ENCODE measurements at regions not wholly inside any gene's neighbourhood (a gene's known extent, or its start where the extent isn't known, plus 50 kb on each side); places are given as distances from the start of the nearest gene placed in this dataset.

DNA sequence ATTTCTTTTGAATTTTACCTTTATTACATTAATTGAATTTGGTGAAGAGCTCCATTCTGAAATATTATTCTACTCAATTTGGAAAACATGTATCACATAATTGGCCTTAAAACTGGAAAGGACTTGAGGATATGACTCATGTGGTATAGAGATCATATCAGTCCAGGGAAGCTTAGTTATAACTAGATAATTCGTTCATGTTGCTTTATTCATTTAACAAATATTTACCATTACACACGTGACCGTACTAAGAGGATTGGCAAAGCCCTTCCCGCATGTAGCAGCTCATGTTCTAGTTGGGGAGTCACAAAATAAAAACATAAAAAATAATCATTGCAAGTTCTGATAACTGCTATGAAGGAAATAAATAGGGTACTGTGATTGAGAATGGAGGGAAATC, 1816.5 kb downstream of the MAT2B start:
- TF ChIP-seq, protein P1, sequence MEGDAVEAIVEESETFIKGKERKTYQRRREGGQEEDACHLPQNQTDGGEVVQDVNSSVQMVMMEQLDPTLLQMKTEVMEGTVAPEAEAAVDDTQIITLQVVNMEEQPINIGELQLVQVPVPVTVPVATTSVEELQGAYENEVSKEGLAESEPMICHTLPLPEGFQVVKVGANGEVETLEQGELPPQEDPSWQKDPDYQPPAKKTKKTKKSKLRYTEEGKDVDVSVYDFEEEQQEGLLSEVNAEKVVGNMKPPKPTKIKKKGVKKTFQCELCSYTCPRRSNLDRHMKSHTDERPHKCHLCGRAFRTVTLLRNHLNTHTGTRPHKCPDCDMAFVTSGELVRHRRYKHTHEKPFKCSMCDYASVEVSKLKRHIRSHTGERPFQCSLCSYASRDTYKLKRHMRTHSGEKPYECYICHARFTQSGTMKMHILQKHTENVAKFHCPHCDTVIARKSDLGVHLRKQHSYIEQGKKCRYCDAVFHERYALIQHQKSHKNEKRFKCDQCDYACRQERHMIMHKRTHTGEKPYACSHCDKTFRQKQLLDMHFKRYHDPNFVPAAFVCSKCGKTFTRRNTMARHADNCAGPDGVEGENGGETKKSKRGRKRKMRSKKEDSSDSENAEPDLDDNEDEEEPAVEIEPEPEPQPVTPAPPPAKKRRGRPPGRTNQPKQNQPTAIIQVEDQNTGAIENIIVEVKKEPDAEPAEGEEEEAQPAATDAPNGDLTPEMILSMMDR (IDR thresholded peaks at IDR 0.05; ENCODE audit: poor library complexity), result no peak
- TF ChIP-seq EZH2 (IDR thresholded peaks at IDR 0.05; ENCODE audit: borderline replicate concordance), result no peak

Measured in hepatocyte (in vitro differentiated cells).